Endothelial cell of umbilical vein (primary cell): ENCODE measurements at regions not wholly inside any gene's neighbourhood (a gene's known extent, or its start where the extent isn't known, plus 50 kb on each side); places are given as distances from the start of the nearest gene placed in this dataset.

Source experiments
- BruUV-seq: library from RNA; stranded (reverse); fragments of 400-500 nt; replicated peaks from 2 replicates; lab custom pipeline; 2021; lab: Mats Ljungman, UMichigan
- CTCF ChIA-PET: fragments of 300-600, 350-600 bp; sonication (Branson Sonifier 250); formaldehyde crosslinking; loops from one replicate; lab custom pipeline; 2021; ENCODE audit warnings: antibody characterized with exemption, inconsistent platforms; lab: Charles Lee
- POLR2A ChIA-PET: fragments of 300-600, 350-600 bp; sonication (Branson Sonifier 250); formaldehyde crosslinking; loops from one replicate; lab custom pipeline; 2021; ENCODE audit warnings: antibody characterized with exemption, inconsistent platforms; lab: Charles Lee
- DNase-seq: peaks from one replicate; pipeline ENCODE4 v3.0.0-alpha.2; 2011; ENCODE audit warnings: low read depth, low spot score
- FAIRE-seq: peaks from 2 replicates; lab custom pipeline; 2011; peaks lifted over from hg19 to GRCh38; lab: Jason Lieb, UNC
- H2AFZ ChIP-seq: 2 replicates; pipeline ENCODE4 v1.6.0; 2012; ENCODE audit warnings: low read depth, low read length, control low read depth, inconsistent platforms
- H3K27ac ChIP-seq: 2 replicates; pipeline ENCODE4 v1.5.1; 2011; ENCODE audit warnings: low read depth, mild to moderate bottlenecking, control low read depth, low read length, moderate library complexity; ENCODE audit not compliant: insufficient read depth
- H3K27me3 ChIP-seq, 2 experiments: 2 replicates each; pipeline versions ENCODE4 v1.6.0 to v1.6.1; 2011; ENCODE audit warnings: low read length in 2 of 2, mixed read lengths in 1 of 2; ENCODE audit not compliant: control insufficient read depth in 2 of 2, insufficient read depth in 2 of 2
- H3K36me3 ChIP-seq, 2 experiments: 2 replicates in 1 of 2; 3 replicates in 1 of 2; pipeline ENCODE4 v1.5.1; 2011; ENCODE audit warnings: low read length in 2 of 2, mild to moderate bottlenecking in 1 of 2, moderate library complexity in 1 of 2; ENCODE audit not compliant: control insufficient read depth in 2 of 2, insufficient read depth in 2 of 2; ENCODE audit errors: extremely low read depth in 1 of 2
- H3K4me1 ChIP-seq: 3 replicates; pipeline ENCODE4 v1.5.1; 2011; ENCODE audit warnings: mild to moderate bottlenecking, low read length; ENCODE audit not compliant: control insufficient read depth, insufficient read depth; ENCODE audit errors: extremely low read depth
- H3K4me2 ChIP-seq: 2 replicates; pipeline ENCODE4 v1.6.1; 2011; ENCODE audit warnings: low read length, control low read depth, mixed read lengths; ENCODE audit not compliant: insufficient read depth
- H3K4me3 ChIP-seq, 3 experiments: fragments of 200-600 bp in 1 of 3; sonication (generic), shearing (Covaris generic) in 1 of 3; replicated peaks in 1 of 3; 2 replicates each; pipeline ENCODE4 v1.5.1; 2011 to 2016; ENCODE audit warnings: control low read depth in 3 of 3, low read length in 3 of 3, mild to moderate bottlenecking in 2 of 3, inconsistent platforms in 1 of 3, low read depth in 1 of 3, moderate library complexity in 1 of 3; ENCODE audit not compliant: insufficient read depth in 1 of 3
- H3K79me2 ChIP-seq: 2 replicates; pipeline ENCODE4 v1.6.0; 2012; ENCODE audit warnings: low read length, inconsistent platforms; ENCODE audit not compliant: control insufficient read depth, insufficient read depth
- H3K9ac ChIP-seq: replicated peaks from 2 replicates; pipeline ENCODE3; 2011; ENCODE audit warnings: low read length, control low read depth; ENCODE audit not compliant: insufficient read depth; ENCODE audit errors: extremely low read depth
- H3K9me1 ChIP-seq: replicated peaks from 3 replicates; pipeline ENCODE4 v1.6.0; 2011; ENCODE audit warnings: mild to moderate bottlenecking, low read length; ENCODE audit not compliant: control insufficient read depth, insufficient read depth; ENCODE audit errors: extremely low read depth
- H3K9me3 ChIP-seq: replicated peaks from 2 replicates; pipeline ENCODE4 v1.5.1; 2012; ENCODE audit warnings: low read length, inconsistent platforms; ENCODE audit not compliant: control insufficient read depth, insufficient read depth
- H4K20me1 ChIP-seq: replicated peaks from 2 replicates; pipeline ENCODE3; 2011; ENCODE audit warnings: mild to moderate bottlenecking, low read length; ENCODE audit not compliant: control insufficient read depth, insufficient read depth; ENCODE audit errors: extremely low read depth
- EZH2 ChIP-seq: IDR thresholded peaks from 2 replicates; pipeline ENCODE4 v1.6.1; 2012; ENCODE audit warnings: borderline replicate concordance, low read depth, mild to moderate bottlenecking, moderate library complexity, low read length, inconsistent platforms; ENCODE audit not compliant: severe bottlenecking
- FOS ChIP-seq: IDR thresholded peaks from 2 replicates; pipeline ENCODE4 v1.6.1; 2011; ENCODE audit warnings: mild to moderate bottlenecking, low read length, moderate library complexity, borderline replicate concordance; ENCODE audit not compliant: insufficient read depth
- GATA2 ChIP-seq: IDR thresholded peaks from 2 replicates; pipeline ENCODE4 v1.7.0; 2011; ENCODE audit warnings: low read depth, mild to moderate bottlenecking, moderate library complexity, mixed read lengths, low read length; ENCODE audit not compliant: insufficient read length, insufficient read depth
- JUN ChIP-seq: IDR thresholded peaks from 2 replicates; pipeline ENCODE4 v1.6.1; 2011; ENCODE audit warnings: borderline replicate concordance, low read depth; ENCODE audit not compliant: insufficient read length, insufficient read depth
- MAX ChIP-seq: IDR thresholded peaks from 2 replicates; pipeline ENCODE4 v1.6.1; 2011; ENCODE audit not compliant: insufficient read depth, insufficient read length
- MYC ChIP-seq: IDR thresholded peaks from one replicate; pipeline ENCODE4 v1.6.1; 2011; ENCODE audit warnings: mild to moderate bottlenecking, low read depth, low read length
- POLR2A ChIP-seq: IDR thresholded peaks from 2 replicates; pipeline ENCODE4 v1.6.1; 2012; ENCODE audit warnings: low read depth, mild to moderate bottlenecking, control low read depth, low read length
- POLR2AphosphoS5 ChIP-seq: IDR thresholded peaks from 2 replicates; pipeline ENCODE4 v1.6.1; 2012; ENCODE audit warnings: low read depth, mild to moderate bottlenecking, control low read depth, low read length, moderate library complexity; ENCODE audit not compliant: insufficient read depth
- dilution Hi-C: fragments of 300-500 bp; cut with MboI; formaldehyde crosslinking; loops from one replicate; pipeline ENCODE4 v1.15.0; 2019; ENCODE audit warnings: low sequenced_read_pairs; ENCODE audit not compliant: extremely low pct_ligation_motif_present
- intact Hi-C: fragments of 100-400 bp; cut with micrococcal nuclease; formaldehyde crosslinking; loops from one replicate; pipeline ENCODE4 v1.10.0; 2022
- TF ChIP-seq, protein P1 (sequence below), 2 donors: IDR thresholded peaks; 1 replicate in 1 of 2; 2 replicates in 1 of 2; pipeline ENCODE4 v1.5.1; 2011; ENCODE audit warnings: low read length in 2 of 2, mild to moderate bottlenecking in 2 of 2, moderate library complexity in 2 of 2, control low read depth in 1 of 2, inconsistent platforms in 1 of 2, low read depth in 1 of 2; ENCODE audit not compliant: insufficient read depth in 1 of 2; ENCODE audit errors: extremely low read depth in 1 of 2

GRCh38 chr4:14336656-14337055 lies 665.6 kb upstream of the CPEB2 start:
- no TSS peak for BruUV-seq
- Histone ChIP-seq H3K79me2 (no peaks in the 10 kb centered on the region), H3K9ac (no peak overlapping the region), H3K9me3 (no peaks in the 10 kb centered on the region), H3K4me1 (no peaks in the 10 kb centered on the region), H3K9me1 (no peaks in the 10 kb centered on the region), H3K27me3 (no peaks in the 10 kb centered on the region), H3K27ac (no peak overlapping the region), H2AFZ (no peak overlapping the region), H4K20me1 (no peaks in the 10 kb centered on the region), H3K4me2 (no peak overlapping the region), H3K36me3 (no peaks in the 10 kb centered on the region), H3K4me3 (no peak overlapping the region)
- POLR2A ChIA-PET: no interaction called here
- CTCF ChIA-PET: no interaction called here
- FAIRE-seq (no peak), DNase-seq (no peak)
- TF ChIP-seq MAX: no peak
- no peak for TF ChIP-seq GATA2
- TF ChIP-seq FOS: no peak
- no peak for TF ChIP-seq POLR2A
- TF ChIP-seq MYC: no peak
- TF ChIP-seq EZH2: no peak
- TF ChIP-seq, protein P1, sequence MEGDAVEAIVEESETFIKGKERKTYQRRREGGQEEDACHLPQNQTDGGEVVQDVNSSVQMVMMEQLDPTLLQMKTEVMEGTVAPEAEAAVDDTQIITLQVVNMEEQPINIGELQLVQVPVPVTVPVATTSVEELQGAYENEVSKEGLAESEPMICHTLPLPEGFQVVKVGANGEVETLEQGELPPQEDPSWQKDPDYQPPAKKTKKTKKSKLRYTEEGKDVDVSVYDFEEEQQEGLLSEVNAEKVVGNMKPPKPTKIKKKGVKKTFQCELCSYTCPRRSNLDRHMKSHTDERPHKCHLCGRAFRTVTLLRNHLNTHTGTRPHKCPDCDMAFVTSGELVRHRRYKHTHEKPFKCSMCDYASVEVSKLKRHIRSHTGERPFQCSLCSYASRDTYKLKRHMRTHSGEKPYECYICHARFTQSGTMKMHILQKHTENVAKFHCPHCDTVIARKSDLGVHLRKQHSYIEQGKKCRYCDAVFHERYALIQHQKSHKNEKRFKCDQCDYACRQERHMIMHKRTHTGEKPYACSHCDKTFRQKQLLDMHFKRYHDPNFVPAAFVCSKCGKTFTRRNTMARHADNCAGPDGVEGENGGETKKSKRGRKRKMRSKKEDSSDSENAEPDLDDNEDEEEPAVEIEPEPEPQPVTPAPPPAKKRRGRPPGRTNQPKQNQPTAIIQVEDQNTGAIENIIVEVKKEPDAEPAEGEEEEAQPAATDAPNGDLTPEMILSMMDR (IDR thresholded peaks at IDR 0.05; ENCODE audit: extremely low read depth in 1 of 2, insufficient read depth in 1 of 2, low read depth in 1 of 2, low read length in 2 of 2): no peak
- TF ChIP-seq JUN: no peak
- no peak for TF ChIP-seq POLR2AphosphoS5
- dilution Hi-C loops: no loop called here
- intact Hi-C loops: no loop called here
